ENCODE measurements at regions not wholly inside any gene's neighbourhood (a gene's known extent, or its start where the extent isn't known, plus 50 kb on each side); places are given as distances from the start of the nearest gene placed in this dataset.

GRCh38 chr10:71069909-71070666, 142.3 kb upstream of the UNC5B start:
- no peak for DNase-seq (ENCODE audit: low spot score)

- no peak for DNase-seq (ENCODE audit: low spot score)
These were observed 141.6 kb upstream of the UNC5B start for GRCh38 chr10:71070741-71071140.

- no peak for DNase-seq (ENCODE audit: low spot score)
These were observed 140.1 kb upstream of the UNC5B start for GRCh38 chr10:71072131-71072822.

- no peak for DNase-seq (ENCODE audit: low spot score)
These were observed 139.6 kb upstream of the UNC5B start for GRCh38 chr10:71072823-71073210.

GRCh38 chr10:71073451-71074175, 138.8 kb upstream of the UNC5B start:
- no peak for DNase-seq (ENCODE audit: low spot score)

GRCh38 chr10:71074176-71074755, 138.1 kb upstream of the UNC5B start:
- no peak for DNase-seq (ENCODE audit: low spot score)

- DNase-seq (ENCODE audit: low spot score) = no peak
These were observed 137.1 kb upstream of the UNC5B start for GRCh38 chr10:71075086-71075758.

- no peak for DNase-seq (ENCODE audit: low spot score)
These were observed 136.5 kb upstream of the UNC5B start for GRCh38 chr10:71075759-71076472.

GRCh38 chr10:71076473-71077142, 135.8 kb upstream of the UNC5B start:
- DNase-seq (ENCODE audit: low spot score) = no peak

- DNase-seq (ENCODE audit: low spot score) = no peak
These were observed 135.2 kb upstream of the UNC5B start for GRCh38 chr10:71077143-71077581.

GRCh38 chr10:71077796-71078453, 134.4 kb upstream of the UNC5B start:
- no peak for DNase-seq (ENCODE audit: low spot score)

- no peak for DNase-seq (ENCODE audit: low spot score)
These were observed 133.8 kb upstream of the UNC5B start for GRCh38 chr10:71078454-71079145.

- no peak for DNase-seq (ENCODE audit: low spot score)
These were observed 132.5 kb upstream of the UNC5B start for GRCh38 chr10:71079761-71080380.

- DNase-seq (ENCODE audit: low spot score) = no peak
These were observed 131.8 kb upstream of the UNC5B start for GRCh38 chr10:71080381-71081228.

- no peak for DNase-seq (ENCODE audit: low spot score)
These were observed 131.2 kb upstream of the UNC5B start for GRCh38 chr10:71081229-71081560.

GRCh38 chr10:71081912-71082311, 130.5 kb upstream of the UNC5B start:
- DNase-seq (ENCODE audit: low spot score) = no peak

- DNase-seq (ENCODE audit: low spot score) = no peak
These were observed 129.2 kb upstream of the UNC5B start for GRCh38 chr10:71082960-71083715.

- DNase-seq (ENCODE audit: low spot score) = no peak
These were observed 128.7 kb upstream of the UNC5B start for GRCh38 chr10:71083716-71083975.
